Fibroblast of lung (primary cell): ENCODE measurements at regions not wholly inside any gene's neighbourhood (a gene's known extent, or its start where the extent isn't known, plus 50 kb on each side); places are given as distances from the start of the nearest gene placed in this dataset.

Experiments
- DNase-seq, 2 donors: peaks; one replicate each; pipeline versions ENCODE4 v3.0.0 to v3.0.0-alpha.2; 2010; ENCODE audit warnings: low read depth in 2 of 2
- H2AFZ ChIP-seq: 2 replicates; pipeline ENCODE4 v1.5.1; 2012; ENCODE audit warnings: low read length, control low read depth, inconsistent platforms
- H3K27ac ChIP-seq: 2 replicates; pipeline ENCODE4 v1.5.1; 2011; ENCODE audit warnings: low read length, control low read depth; ENCODE audit not compliant: insufficient read depth
- H3K27me3 ChIP-seq: 2 replicates; pipeline ENCODE4 v1.5.1; 2011; ENCODE audit warnings: mild to moderate bottlenecking, low read length; ENCODE audit not compliant: control insufficient read depth, insufficient read depth
- H3K36me3 ChIP-seq: 2 replicates; pipeline ENCODE4 v1.5.1; 2011; ENCODE audit warnings: low read length; ENCODE audit not compliant: control insufficient read depth, insufficient read depth
- H3K4me1 ChIP-seq: 2 replicates; pipeline ENCODE4 v1.5.1; 2011; ENCODE audit warnings: low read length; ENCODE audit not compliant: control insufficient read depth, insufficient read depth; ENCODE audit errors: extremely low read depth
- H3K4me2 ChIP-seq: 2 replicates; pipeline ENCODE4 v1.5.1; 2011; ENCODE audit warnings: low read length, control low read depth; ENCODE audit not compliant: insufficient read depth; ENCODE audit errors: extremely low read depth
- H3K4me3 ChIP-seq, 4 experiments: fragments of 200-600 bp in 1 of 4; sonication (generic) in 1 of 4; replicated peaks in 1 of 4; 2 replicates each; pipeline ENCODE4 v1.5.1; 2011 to 2016; ENCODE audit warnings: low read length in 4 of 4, low read depth in 3 of 4, mild to moderate bottlenecking in 3 of 4, control low read depth in 2 of 4, inconsistent platforms in 1 of 4, mixed read lengths in 1 of 4; ENCODE audit not compliant: insufficient read depth in 1 of 4; ENCODE audit errors: control extremely low read depth in 1 of 4
- H3K79me2 ChIP-seq: 2 replicates; pipeline ENCODE4 v1.5.1; 2012; ENCODE audit warnings: mild to moderate bottlenecking, low read length, inconsistent platforms; ENCODE audit not compliant: control insufficient read depth, insufficient read depth
- H3K9ac ChIP-seq: 2 replicates; pipeline ENCODE4 v1.5.1; 2011; ENCODE audit warnings: mild to moderate bottlenecking, low read length, control low read depth; ENCODE audit not compliant: insufficient read depth
- H3K9me3 ChIP-seq: 2 replicates; pipeline ENCODE4 v1.5.1; 2012; ENCODE audit warnings: low read depth, low read length; ENCODE audit not compliant: control insufficient read depth, insufficient read depth
- H4K20me1 ChIP-seq: 2 replicates; pipeline ENCODE4 v1.5.1; 2011; ENCODE audit warnings: low read length; ENCODE audit not compliant: control insufficient read depth, insufficient read depth; ENCODE audit errors: extremely low read depth
- EZH2 ChIP-seq: IDR thresholded peaks from 2 replicates; pipeline ENCODE4 v1.5.1; 2012; ENCODE audit warnings: low read length, control low read depth, mild to moderate bottlenecking; ENCODE audit errors: missing control alignments
- TF ChIP-seq, protein P1 (sequence below), 2 donors: IDR thresholded peaks in 1 of 2; conservative IDR thresholded peaks in 1 of 2; 1 replicate in 1 of 2; 2 replicates in 1 of 2; pipeline ENCODE4 v1.5.1; 2011 to 2012; ENCODE audit warnings: low read length in 2 of 2, control low read depth in 1 of 2, inconsistent platforms in 1 of 2, low read depth in 1 of 2, mild to moderate bottlenecking in 1 of 2

DNA sequence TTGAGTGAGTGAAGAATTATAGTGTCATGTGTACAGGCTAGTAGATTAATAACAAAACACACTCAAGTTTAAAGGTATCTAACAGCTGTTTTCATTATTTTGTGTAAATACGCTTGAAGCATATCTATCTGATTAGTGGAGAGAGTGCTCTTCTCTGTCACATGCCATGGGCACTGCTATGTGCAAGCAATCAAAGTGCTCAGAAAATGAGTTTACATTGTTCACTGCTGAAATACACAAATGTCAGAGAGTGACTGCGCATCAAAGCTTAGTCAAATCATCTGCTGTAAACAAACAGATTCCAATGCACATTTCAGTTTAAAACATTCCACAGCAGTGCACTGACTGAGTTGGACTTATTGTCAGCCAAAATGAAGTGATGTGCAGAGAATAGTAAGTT is 423.4 kb downstream of the ZEB2 start:
- Histone ChIP-seq H3K9ac (no peak overlapping the region), H3K4me1 (peaks cover 20% of the 10 kb centered on the region), H3K9me3 (no peaks in the 10 kb centered on the region), H2AFZ (no peak overlapping the region), H3K4me3 (no peak overlapping the region), H3K27ac (no peak overlapping the region), H4K20me1 (no peaks in the 10 kb centered on the region), H3K79me2 (no peaks in the 10 kb centered on the region), H3K36me3 (no peaks in the 10 kb centered on the region), H3K27me3 (no peaks in the 10 kb centered on the region), H3K4me2 (peak overlapping the region; percentile 55)
- DNase-seq: peak in 1 of 2 donors; percentile 32
- TF ChIP-seq, protein P1, sequence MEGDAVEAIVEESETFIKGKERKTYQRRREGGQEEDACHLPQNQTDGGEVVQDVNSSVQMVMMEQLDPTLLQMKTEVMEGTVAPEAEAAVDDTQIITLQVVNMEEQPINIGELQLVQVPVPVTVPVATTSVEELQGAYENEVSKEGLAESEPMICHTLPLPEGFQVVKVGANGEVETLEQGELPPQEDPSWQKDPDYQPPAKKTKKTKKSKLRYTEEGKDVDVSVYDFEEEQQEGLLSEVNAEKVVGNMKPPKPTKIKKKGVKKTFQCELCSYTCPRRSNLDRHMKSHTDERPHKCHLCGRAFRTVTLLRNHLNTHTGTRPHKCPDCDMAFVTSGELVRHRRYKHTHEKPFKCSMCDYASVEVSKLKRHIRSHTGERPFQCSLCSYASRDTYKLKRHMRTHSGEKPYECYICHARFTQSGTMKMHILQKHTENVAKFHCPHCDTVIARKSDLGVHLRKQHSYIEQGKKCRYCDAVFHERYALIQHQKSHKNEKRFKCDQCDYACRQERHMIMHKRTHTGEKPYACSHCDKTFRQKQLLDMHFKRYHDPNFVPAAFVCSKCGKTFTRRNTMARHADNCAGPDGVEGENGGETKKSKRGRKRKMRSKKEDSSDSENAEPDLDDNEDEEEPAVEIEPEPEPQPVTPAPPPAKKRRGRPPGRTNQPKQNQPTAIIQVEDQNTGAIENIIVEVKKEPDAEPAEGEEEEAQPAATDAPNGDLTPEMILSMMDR (conservative IDR thresholded peaks at IDR 0.05 in 1 of 2, IDR thresholded peaks at IDR 0.05 in 1 of 2; ENCODE audit: low read depth in 1 of 2, low read length in 2 of 2): no peak
- TF ChIP-seq EZH2: no peak

DNA sequence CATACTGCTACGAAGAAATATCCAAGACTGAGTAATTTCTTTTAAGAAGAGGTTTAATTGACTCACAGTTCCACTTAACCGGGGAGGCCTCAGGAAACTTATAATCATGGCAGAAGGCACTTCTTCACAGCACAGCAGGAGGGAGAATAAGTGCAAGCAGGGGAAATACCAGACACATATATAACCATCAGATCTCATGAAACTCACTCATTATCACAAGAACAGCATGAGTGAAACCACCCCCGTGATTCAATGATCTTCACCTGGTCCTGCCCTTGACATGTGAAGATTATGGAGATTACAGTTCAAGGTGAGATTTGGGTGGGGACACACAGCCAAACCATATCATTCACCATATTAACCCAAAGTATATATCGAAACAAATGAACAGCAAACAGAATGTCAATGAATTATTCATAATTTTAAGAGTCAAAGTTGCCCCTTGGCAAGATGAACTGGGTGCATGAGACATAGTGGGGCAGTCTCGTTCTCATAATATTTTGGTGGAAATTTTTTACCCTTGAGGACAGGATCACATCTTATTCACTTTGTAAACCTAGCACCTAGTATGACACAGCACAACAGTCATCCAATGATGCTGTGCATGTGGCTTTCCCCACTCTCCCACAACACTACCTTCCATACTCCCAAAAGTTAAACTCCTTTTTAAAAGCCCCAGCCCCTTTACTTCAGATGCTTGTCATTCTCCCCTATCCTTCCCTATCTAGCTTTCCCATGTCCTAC is 425.3 kb downstream of the ZEB2 start:
- no peak overlapping the region for H3K9ac ChIP-seq
- no peaks in the 10 kb centered on the region for H4K20me1 ChIP-seq
- H3K4me1 ChIP-seq: peaks cover 16% of the 10 kb centered on the region
- H3K27ac ChIP-seq: no peak overlapping the region
- H3K27me3 ChIP-seq: no peaks in the 10 kb centered on the region
- DNase-seq: no peak
- H3K4me3 ChIP-seq: no peak overlapping the region
- no peak overlapping the region for H2AFZ ChIP-seq
- TF ChIP-seq EZH2: no peak
- TF ChIP-seq, protein P1 (conservative IDR thresholded peaks at IDR 0.05 in 1 of 2, IDR thresholded peaks at IDR 0.05 in 1 of 2; ENCODE audit: low read depth in 1 of 2, low read length in 2 of 2): no peak
- H3K9me3 ChIP-seq: no peaks in the 10 kb centered on the region
- no peaks in the 10 kb centered on the region for H3K36me3 ChIP-seq
- no peak overlapping the region for H3K4me2 ChIP-seq
- H3K79me2 ChIP-seq: no peaks in the 10 kb centered on the region

DNA sequence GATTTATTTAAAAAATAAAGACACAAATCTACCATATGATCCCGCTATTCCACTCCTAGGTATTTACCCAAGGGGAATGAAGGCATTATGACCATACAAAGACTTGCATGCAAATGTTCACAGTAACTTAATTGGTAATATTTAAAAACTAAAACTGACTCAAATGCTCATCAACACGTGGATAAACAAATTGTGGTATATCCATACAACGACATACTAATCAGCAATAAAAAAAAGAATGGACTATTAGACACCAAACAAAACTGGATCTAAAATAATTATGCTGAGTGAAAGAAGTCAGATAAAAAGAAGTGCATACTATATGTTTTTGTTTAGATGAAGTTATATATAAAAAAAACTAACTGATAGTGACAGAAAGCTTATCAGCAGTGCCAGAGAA is 428.3 kb downstream of the ZEB2 start:
- no peaks in the 10 kb centered on the region for H4K20me1 ChIP-seq
- no peak overlapping the region for H2AFZ ChIP-seq
- TF ChIP-seq EZH2: no peak
- TF ChIP-seq, protein P1 (conservative IDR thresholded peaks at IDR 0.05 in 1 of 2, IDR thresholded peaks at IDR 0.05 in 1 of 2; ENCODE audit: low read depth in 1 of 2, low read length in 2 of 2): no peak
- no peaks in the 10 kb centered on the region for H3K9me3 ChIP-seq
- peaks cover 7% of the 10 kb centered on the region for H3K4me1 ChIP-seq
- H3K27ac ChIP-seq: no peak overlapping the region
- DNase-seq: no peak
- no peak overlapping the region for H3K4me2 ChIP-seq
- H3K4me3 ChIP-seq: no peak overlapping the region
- H3K36me3 ChIP-seq: no peaks in the 10 kb centered on the region
- H3K79me2 ChIP-seq: no peaks in the 10 kb centered on the region
- H3K27me3 ChIP-seq: no peaks in the 10 kb centered on the region
- H3K9ac ChIP-seq: no peak overlapping the region
